ENCODE measurements at regions not wholly inside any gene's neighbourhood (a gene's known extent, or its start where the extent isn't known, plus 50 kb on each side); places are given as distances from the start of the nearest gene placed in this dataset.
"Not testable (repeated sequence)": the region's sequence is repeated elsewhere in the genome, so short reads cannot be mapped to it uniquely, and the experiment has no call there.

- Histone ChIP-seq H3K79me2 (ENCODE audit: low read length) (no peaks in the 10 kb centered on the region), H3K27ac (ENCODE audit: low read length) (no peak overlapping the region), H3K27me3 (replicated peaks; ENCODE audit: insufficient read depth, low read length) (no peaks in the 10 kb centered on the region), H3K9ac (ENCODE audit: low read length) (no peak overlapping the region), H3F3A (ENCODE audit: insufficient read depth, low read length) (no peaks in the 10 kb centered on the region), H3K4me1 (ENCODE audit: low read length) (no peaks in the 10 kb centered on the region), H3K9me2 (replicated peaks; ENCODE audit: insufficient read depth, low read length) (no peaks in the 10 kb centered on the region), H3K4me2 (ENCODE audit: low read depth, low read length) (no peak overlapping the region), H3K9me3 (replicated peaks; ENCODE audit: insufficient read depth, low read length) (no peaks in the 10 kb centered on the region), H4K20me1 (ENCODE audit: insufficient read depth, low read length) (no peaks in the 10 kb centered on the region), H2AFZ (ENCODE audit: low read length) (no peak overlapping the region), H3K36me3 (replicated peaks; ENCODE audit: insufficient read depth, low read length) (no peaks in the 10 kb centered on the region), H3K4me3 (ENCODE audit: low read length) (no peak overlapping the region)
- no peak for DNase-seq
- TF ChIP-seq EZH2phosphoT487 (IDR thresholded peaks at IDR 0.05; ENCODE audit: low read length) = no peak
- TF ChIP-seq CTCF (IDR thresholded peaks at IDR 0.05; ENCODE audit: low read length) = no peak
- TF ChIP-seq EZH2 (optimal IDR thresholded peaks at IDR 0.05; ENCODE audit: low read depth, low read length) = no peak
Measured at GRCh38 chrX:85808217-85808616, 239.1 kb downstream of the CHM start.

GRCh38 chrX:85772391-85772790 lies 275.0 kb downstream of the CHM start:
- not testable (repeated sequence) for H3K27ac ChIP-seq (ENCODE audit: low read length); H4K20me1 ChIP-seq (ENCODE audit: insufficient read depth, low read length); H2AFZ ChIP-seq (ENCODE audit: low read length); H3K4me3 ChIP-seq (ENCODE audit: low read length); H3K4me2 ChIP-seq (ENCODE audit: low read depth, low read length); H3K27me3 ChIP-seq (replicated peaks; ENCODE audit: insufficient read depth, low read length); H3F3A ChIP-seq (ENCODE audit: insufficient read depth, low read length); DNase-seq; H3K9me2 ChIP-seq (replicated peaks; ENCODE audit: insufficient read depth, low read length); H3K36me3 ChIP-seq (replicated peaks; ENCODE audit: insufficient read depth, low read length); H3K4me1 ChIP-seq (ENCODE audit: low read length); H3K9ac ChIP-seq (ENCODE audit: low read length); H3K9me3 ChIP-seq (replicated peaks; ENCODE audit: insufficient read depth, low read length); H3K79me2 ChIP-seq (ENCODE audit: low read length)

- Histone ChIP-seq H3K9me2 (replicated peaks; ENCODE audit: insufficient read depth, low read length) (no peaks in the 10 kb centered on the region), H3K27me3 (replicated peaks; ENCODE audit: insufficient read depth, low read length) (no peaks in the 10 kb centered on the region), H3K4me3 (ENCODE audit: low read length) (no peak overlapping the region), H3K9ac (ENCODE audit: low read length) (no peak overlapping the region), H3K79me2 (ENCODE audit: low read length) (no peaks in the 10 kb centered on the region), H3K9me3 (replicated peaks; ENCODE audit: insufficient read depth, low read length) (no peaks in the 10 kb centered on the region), H4K20me1 (ENCODE audit: insufficient read depth, low read length) (no peaks in the 10 kb centered on the region), H3K4me1 (ENCODE audit: low read length) (no peaks in the 10 kb centered on the region), H3K27ac (ENCODE audit: low read length) (no peak overlapping the region), H2AFZ (ENCODE audit: low read length) (no peak overlapping the region), H3F3A (ENCODE audit: insufficient read depth, low read length) (no peaks in the 10 kb centered on the region), H3K4me2 (ENCODE audit: low read depth, low read length) (no peak overlapping the region), H3K36me3 (replicated peaks; ENCODE audit: insufficient read depth, low read length) (no peaks in the 10 kb centered on the region)
- DNase-seq = no peak
- no peak for TF ChIP-seq EZH2 (optimal IDR thresholded peaks at IDR 0.05; ENCODE audit: low read depth, low read length)
- TF ChIP-seq CTCF (IDR thresholded peaks at IDR 0.05; ENCODE audit: low read length) = no peak
- TF ChIP-seq EZH2phosphoT487 (IDR thresholded peaks at IDR 0.05; ENCODE audit: low read length) = no peak
Measured at GRCh38 chrX:85765651-85766050, 281.7 kb downstream of the CHM start.

GRCh38 chrX:85723025-85723424 lies 324.3 kb downstream of the CHM start:
- H2AFZ ChIP-seq (ENCODE audit: low read length); H4K20me1 ChIP-seq (ENCODE audit: insufficient read depth, low read length); H3F3A ChIP-seq (ENCODE audit: insufficient read depth, low read length); H3K79me2 ChIP-seq (ENCODE audit: low read length); H3K9ac ChIP-seq (ENCODE audit: low read length); H3K9me3 ChIP-seq (replicated peaks; ENCODE audit: insufficient read depth, low read length); H3K9me2 ChIP-seq (replicated peaks; ENCODE audit: insufficient read depth, low read length); H3K4me1 ChIP-seq (ENCODE audit: low read length); H3K27ac ChIP-seq (ENCODE audit: low read length); H3K27me3 ChIP-seq (replicated peaks; ENCODE audit: insufficient read depth, low read length); DNase-seq; H3K4me3 ChIP-seq (ENCODE audit: low read length); H3K4me2 ChIP-seq (ENCODE audit: low read depth, low read length); H3K36me3 ChIP-seq (replicated peaks; ENCODE audit: insufficient read depth, low read length): not testable (repeated sequence)

GRCh38 chrX:85703233-85703632 lies 323.8 kb upstream of the POF1B start:
- H3K27me3 ChIP-seq (replicated peaks; ENCODE audit: insufficient read depth, low read length); H3K4me2 ChIP-seq (ENCODE audit: low read depth, low read length); H3K36me3 ChIP-seq (replicated peaks; ENCODE audit: insufficient read depth, low read length); H3K9ac ChIP-seq (ENCODE audit: low read length); H3K79me2 ChIP-seq (ENCODE audit: low read length); H3F3A ChIP-seq (ENCODE audit: insufficient read depth, low read length); H4K20me1 ChIP-seq (ENCODE audit: insufficient read depth, low read length); H2AFZ ChIP-seq (ENCODE audit: low read length); H3K9me2 ChIP-seq (replicated peaks; ENCODE audit: insufficient read depth, low read length); DNase-seq; H3K9me3 ChIP-seq (replicated peaks; ENCODE audit: insufficient read depth, low read length); H3K27ac ChIP-seq (ENCODE audit: low read length); H3K4me3 ChIP-seq (ENCODE audit: low read length): not testable (repeated sequence)
- H3K4me1 ChIP-seq (ENCODE audit: low read length) = peaks cover 11% of the 10 kb centered on the region; the same call in 1 of the 2 replicates

Data from MM.1S (cell line).